Naive thymus-derived CD8-positive, alpha-beta T cell (primary cell): ENCODE measurements at regions not wholly inside any gene's neighbourhood (a gene's known extent, or its start where the extent isn't known, plus 50 kb on each side); places are given as distances from the start of the nearest gene placed in this dataset.
"Not testable (repeated sequence)": the region's sequence is repeated elsewhere in the genome, so short reads cannot be mapped to it uniquely, and the experiment has no call there.

Experiments
- ATAC-seq, 2 donors: fragments of 150-1000 bp; cut with Tn5 transposase in 1 of 2; sonication (Bioruptor Pico), chemical (Tn5 transposase) in 1 of 2; 1 replicate in 1 of 2; 2 replicates in 1 of 2; pipeline ENCODE4 v1.10.0; 2021; ENCODE audit warnings: mild to moderate bottlenecking in 2 of 2, moderate library complexity in 2 of 2
- POLR2A ChIA-PET: fragments of 350-600 bp; sonication (Branson Sonifier 250); formaldehyde crosslinking; loops from one replicate; lab custom pipeline; 2021; ENCODE audit warnings: antibody characterized with exemption; lab: Charles Lee
- DNase-seq, 10 donors: peaks; one replicate each; pipeline versions ENCODE4 v3.0.0 to v3.0.0-alpha.2; 2020 to 2022
- H3K27ac Mint-ChIP-seq, 10 donors: one replicate each; pipeline ENCODE4 v1.8.0; 2020 to 2022; ENCODE audit warnings: mild to moderate bottlenecking in 10 of 10, mixed read lengths in 10 of 10, moderate library complexity in 4 of 10, inconsistent platforms in 1 of 10
- H3K27me3 Mint-ChIP-seq, 5 donors: one replicate each; pipeline ENCODE4 v1.8.0; 2021 to 2022; ENCODE audit warnings: mixed read lengths in 5 of 5
- H3K36me3 Mint-ChIP-seq, 3 donors: one replicate each; pipeline ENCODE4 v1.8.0; 2020 to 2022; ENCODE audit warnings: mixed read lengths in 3 of 3, mild to moderate bottlenecking in 2 of 3, inconsistent platforms in 1 of 3
- H3K4me1 Mint-ChIP-seq, 4 donors: one replicate each; pipeline ENCODE4 v1.8.0; 2021 to 2022; ENCODE audit warnings: mixed read lengths in 4 of 4
- H3K4me3 Mint-ChIP-seq, 10 donors: one replicate each; pipeline ENCODE4 v1.8.0; 2020 to 2022; ENCODE audit warnings: mild to moderate bottlenecking in 10 of 10, mixed read lengths in 10 of 10, moderate library complexity in 6 of 10, inconsistent platforms in 1 of 10
- H3K9me3 Mint-ChIP-seq, 9 donors: one replicate each; pipeline ENCODE4 v1.8.0; 2020 to 2022; ENCODE audit warnings: mixed read lengths in 9 of 9, mild to moderate bottlenecking in 3 of 9, inconsistent platforms in 1 of 9, moderate library complexity in 1 of 9

- H3K36me3 Mint-ChIP-seq, result peaks cover 0 to 20% (median 7%) of the 10 kb centered on the region in 3 donors
Observed at GRCh38 chr11:23201936-23202522, 341.8 kb upstream of the CCDC179 start.

DNA sequence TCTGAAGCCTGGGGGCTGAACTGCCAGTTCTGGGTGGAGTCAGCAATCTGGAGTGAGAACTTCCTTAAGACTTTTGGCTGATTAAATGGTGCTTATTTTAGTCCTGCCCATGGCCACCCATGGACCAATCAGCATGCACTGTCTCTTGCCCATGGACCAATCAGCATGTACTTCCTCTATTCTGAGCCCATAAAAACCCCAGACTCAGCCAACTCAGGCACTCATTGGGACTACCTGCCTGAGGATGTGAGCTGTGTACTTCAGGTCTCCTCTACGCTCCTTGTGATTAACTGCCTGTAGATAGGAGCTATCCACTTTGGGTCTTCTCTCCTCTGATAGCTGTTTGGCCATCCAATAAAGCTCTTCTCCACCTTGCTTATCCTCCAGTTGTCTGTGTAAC is 342.3 kb upstream of the CCDC179 start:
- no peak overlapping the region for H3K27ac Mint-ChIP-seq
- H3K4me3 Mint-ChIP-seq, result no peak overlapping the region
- no peak for ATAC-seq
- peaks cover 0 to 31% (median 19%) of the 10 kb centered on the region in 9 donors for H3K9me3 Mint-ChIP-seq
- DNase-seq, result no peak
- H3K27me3 Mint-ChIP-seq, result no peaks in the 10 kb centered on the region
- POLR2A ChIA-PET, result no interaction called here
- peaks cover 0 to 14% (median 6%) of the 10 kb centered on the region in 3 donors for H3K36me3 Mint-ChIP-seq
- H3K4me1 Mint-ChIP-seq, result no peaks in the 10 kb centered on the region

More at GRCh38 chr11:23201936-23202522, 341.8 kb upstream of the CCDC179 start:
- H3K4me1 Mint-ChIP-seq, result no peaks in the 10 kb centered on the region
- H3K27me3 Mint-ChIP-seq, result no peaks in the 10 kb centered on the region
- no peak overlapping the region for H3K4me3 Mint-ChIP-seq
- no peak overlapping the region for H3K27ac Mint-ChIP-seq
- POLR2A ChIA-PET, result no interaction called here
- ATAC-seq, result no peak
- peaks cover 0 to 34% (median 19%) of the 10 kb centered on the region in 9 donors for H3K9me3 Mint-ChIP-seq
- DNase-seq, result no peak

DNA sequence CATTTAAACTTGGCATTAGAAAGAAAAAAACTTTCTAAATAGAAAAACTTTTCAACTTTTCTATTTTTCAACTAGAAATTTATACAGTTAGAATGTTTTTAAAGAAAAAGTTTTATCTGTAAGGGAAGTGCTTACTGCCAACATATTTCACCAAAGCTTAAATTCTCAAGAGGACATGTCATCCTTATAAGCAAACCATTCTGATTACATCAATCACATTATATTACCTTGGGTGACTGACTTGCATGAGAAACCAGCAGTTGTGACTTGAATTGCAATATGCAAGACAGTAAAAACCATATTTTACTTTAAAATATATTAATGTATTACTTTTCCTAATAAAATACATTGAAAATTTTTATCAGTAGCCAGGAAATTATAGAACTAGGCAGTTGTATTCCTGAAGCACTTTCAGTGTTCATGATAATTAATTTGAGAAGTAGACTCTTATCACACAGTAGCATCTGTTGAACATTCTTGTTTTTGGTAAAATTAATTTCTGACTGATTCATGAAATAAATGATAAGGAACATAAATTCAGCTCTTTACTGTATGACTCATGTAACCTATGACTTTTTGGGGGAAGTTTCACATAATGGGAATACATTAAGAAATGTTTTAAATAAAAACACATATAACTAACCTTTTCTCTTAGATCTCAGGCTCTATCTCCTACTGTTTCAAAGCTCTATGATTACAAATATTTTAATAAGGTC is 345.0 kb upstream of the CCDC179 start:
- POLR2A ChIA-PET, result no interaction called here
- DNase-seq (no peak), ATAC-seq (no peak)
- H3K36me3 Mint-ChIP-seq, result peaks cover 0 to 7% (median 0%) of the 10 kb centered on the region in 3 donors
- H3K9me3 Mint-ChIP-seq, result peaks cover 0 to 14% (median 8%) of the 10 kb centered on the region in 9 donors
- H3K4me3 Mint-ChIP-seq, result no peak overlapping the region
- no peaks in the 10 kb centered on the region for H3K4me1 Mint-ChIP-seq
- no peak overlapping the region for H3K27ac Mint-ChIP-seq
- H3K27me3 Mint-ChIP-seq, result no peaks in the 10 kb centered on the region

DNA sequence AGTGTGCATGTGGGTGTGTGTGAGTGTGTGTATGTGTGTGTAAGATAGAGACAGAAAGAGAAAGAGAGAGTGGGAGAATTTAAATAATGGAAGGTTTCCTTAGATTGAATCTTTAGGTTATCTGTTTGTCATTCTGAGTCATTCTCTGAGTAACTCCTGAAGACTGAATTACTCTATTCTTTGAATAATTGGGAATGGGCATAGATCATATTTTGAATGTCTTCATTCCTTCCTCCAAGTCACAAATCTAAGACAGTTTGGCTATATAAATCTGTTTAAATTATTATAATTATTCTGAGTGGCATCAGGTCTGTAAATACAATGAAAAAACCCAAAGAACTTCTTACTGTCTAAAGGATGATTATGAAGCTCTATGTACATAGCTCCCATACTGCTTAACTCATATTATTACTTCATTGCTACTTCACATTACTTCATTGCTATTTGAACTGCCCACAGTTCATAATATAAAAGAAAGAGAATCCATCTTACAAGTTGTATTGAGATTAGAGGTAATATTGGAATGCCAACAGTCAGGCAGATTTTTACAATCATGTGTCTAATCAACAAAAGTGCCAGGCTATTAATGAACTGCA is 346.6 kb upstream of the CCDC179 start:
- Mint-ChIP-seq H3K4me1 (no peaks in the 10 kb centered on the region), H3K27ac (no peak overlapping the region), H3K9me3 (peaks cover 0 to 12% (median 5%) of the 10 kb centered on the region in 9 donors), H3K4me3 (no peak overlapping the region), H3K36me3 (peaks cover 0 to 7% (median 0%) of the 10 kb centered on the region in 3 donors), H3K27me3 (no peaks in the 10 kb centered on the region)
- POLR2A ChIA-PET, result no interaction called here
- ATAC-seq (no peak), DNase-seq (no peak)

DNA sequence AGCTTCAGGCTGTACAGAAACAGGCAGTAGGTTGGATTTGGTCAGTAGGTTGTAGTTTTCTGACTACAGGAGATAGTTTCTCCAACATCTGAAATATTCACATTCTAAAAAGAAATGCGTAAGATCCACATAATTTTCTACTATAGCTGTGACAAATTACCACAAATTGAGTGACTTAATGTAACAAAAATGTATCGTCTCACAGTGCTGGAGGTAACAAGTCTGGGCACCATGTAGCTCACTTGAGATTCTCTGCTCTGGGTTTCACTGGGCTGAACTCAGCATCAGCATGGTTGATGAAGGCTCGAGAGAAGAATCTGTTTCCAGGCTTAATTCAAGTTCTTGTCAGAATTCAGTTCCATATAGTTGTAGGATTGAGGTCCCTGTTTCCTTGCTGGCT is 350.9 kb upstream of the CCDC179 start:
- POLR2A ChIA-PET, result no interaction called here
- no peak for DNase-seq
- ATAC-seq, result no peak
- H3K27ac Mint-ChIP-seq, result no peak overlapping the region
- H3K4me1 Mint-ChIP-seq, result no peaks in the 10 kb centered on the region
- H3K9me3 Mint-ChIP-seq, result peaks cover 0 to 18% (median 5%) of the 10 kb centered on the region in 9 donors
- H3K4me3 Mint-ChIP-seq, result no peak overlapping the region
- peaks cover 0 to 4% (median 2%) of the 10 kb centered on the region in 3 donors for H3K36me3 Mint-ChIP-seq
- H3K27me3 Mint-ChIP-seq, result no peaks in the 10 kb centered on the region

DNA sequence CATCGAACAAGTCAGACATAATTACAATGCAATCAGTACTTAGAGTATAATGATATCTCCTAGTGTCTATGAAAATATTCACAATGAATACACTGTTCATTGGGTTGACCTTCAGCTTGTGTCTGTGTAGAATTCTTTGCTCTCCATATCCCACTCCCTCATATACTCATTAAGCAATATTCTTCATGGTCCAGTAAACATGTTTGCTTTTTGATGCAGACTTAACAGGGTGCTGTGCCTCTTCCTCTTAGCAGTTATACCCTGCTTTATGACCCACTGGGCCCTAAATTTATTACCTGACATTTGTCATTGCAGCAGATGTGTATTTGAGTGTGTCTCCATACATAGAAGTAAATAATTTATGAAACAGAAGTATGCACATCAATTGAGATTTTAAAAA is 352.5 kb upstream of the CCDC179 start:
- Mint-ChIP-seq H3K9me3 (peaks cover 0 to 34% (median 13%) of the 10 kb centered on the region in 9 donors), H3K4me3 (no peak overlapping the region)

DNA sequence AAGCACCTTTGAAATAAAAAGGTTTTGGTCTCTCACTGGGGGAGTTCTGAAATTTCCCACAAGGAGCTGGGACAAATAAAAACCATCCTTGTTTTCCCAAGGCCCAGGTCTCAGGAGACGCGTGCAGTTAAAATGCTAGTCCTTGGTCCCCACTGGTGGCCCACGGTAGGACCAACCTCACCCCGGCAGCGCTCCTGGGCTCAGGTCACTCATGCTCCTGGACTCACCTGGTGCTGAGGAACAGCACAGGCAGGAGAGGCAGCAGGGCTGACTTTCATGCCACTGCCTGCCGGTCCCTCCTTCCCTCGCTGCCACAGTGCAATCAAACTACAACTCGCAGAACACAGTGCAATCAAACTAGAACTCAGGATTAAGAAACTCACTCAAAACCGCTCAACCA is 356.8 kb upstream of the CCDC179 start:
- Mint-ChIP-seq H3K27me3 (no peaks in the 10 kb centered on the region), H3K36me3 (peaks cover 0 to 7% (median 2%) of the 10 kb centered on the region in 3 donors), H3K27ac (no peak overlapping the region), H3K4me3 (no peak overlapping the region), H3K9me3 (peaks cover 0 to 64% (median 26%) of the 10 kb centered on the region in 9 donors), H3K4me1 (no peaks in the 10 kb centered on the region)
- POLR2A ChIA-PET, result no interaction called here
- ATAC-seq (no peak), DNase-seq (no peak)

More for the DNA sequence above, 352.5 kb upstream of the CCDC179 start:
- no peaks in the 10 kb centered on the region for H3K4me1 Mint-ChIP-seq
- no peak for ATAC-seq
- H3K27ac Mint-ChIP-seq, result no peak overlapping the region
- POLR2A ChIA-PET, result interaction anchor here (0.6 kb wide), 1 partner anchor 18 kb away, joined by 3 read pairs; no protein-coding TSS in a partner anchor
- DNase-seq, result no peak
- H3K36me3 Mint-ChIP-seq, result peaks cover 0 to 7% (median 2%) of the 10 kb centered on the region in 3 donors
- H3K27me3 Mint-ChIP-seq, result no peaks in the 10 kb centered on the region

GRCh38 chr11:23220086-23220485 is 359.8 kb upstream of the CCDC179 start:
- H3K27me3 Mint-ChIP-seq, DNase-seq, H3K4me1 Mint-ChIP-seq, POLR2A ChIA-PET, H3K36me3 Mint-ChIP-seq, H3K4me3 Mint-ChIP-seq, ATAC-seq, H3K27ac Mint-ChIP-seq: not testable (repeated sequence)
- peaks cover 0 to 76% (median 28%) of the 10 kb centered on the region in 9 donors for H3K9me3 Mint-ChIP-seq

GRCh38 chr11:23221366-23221765 is 361.1 kb upstream of the CCDC179 start:
- Mint-ChIP-seq H3K4me1 (no peaks in the 10 kb centered on the region), H3K27me3 (no peaks in the 10 kb centered on the region), H3K4me3 (no peak overlapping the region), H3K36me3 (peaks cover 0 to 3% (median 0%) of the 10 kb centered on the region in 3 donors), H3K9me3 (peaks cover 0 to 63% (median 23%) of the 10 kb centered on the region in 9 donors), H3K27ac (no peak overlapping the region)
- POLR2A ChIA-PET, result no interaction called here
- no peak for ATAC-seq
- no peak for DNase-seq

DNA sequence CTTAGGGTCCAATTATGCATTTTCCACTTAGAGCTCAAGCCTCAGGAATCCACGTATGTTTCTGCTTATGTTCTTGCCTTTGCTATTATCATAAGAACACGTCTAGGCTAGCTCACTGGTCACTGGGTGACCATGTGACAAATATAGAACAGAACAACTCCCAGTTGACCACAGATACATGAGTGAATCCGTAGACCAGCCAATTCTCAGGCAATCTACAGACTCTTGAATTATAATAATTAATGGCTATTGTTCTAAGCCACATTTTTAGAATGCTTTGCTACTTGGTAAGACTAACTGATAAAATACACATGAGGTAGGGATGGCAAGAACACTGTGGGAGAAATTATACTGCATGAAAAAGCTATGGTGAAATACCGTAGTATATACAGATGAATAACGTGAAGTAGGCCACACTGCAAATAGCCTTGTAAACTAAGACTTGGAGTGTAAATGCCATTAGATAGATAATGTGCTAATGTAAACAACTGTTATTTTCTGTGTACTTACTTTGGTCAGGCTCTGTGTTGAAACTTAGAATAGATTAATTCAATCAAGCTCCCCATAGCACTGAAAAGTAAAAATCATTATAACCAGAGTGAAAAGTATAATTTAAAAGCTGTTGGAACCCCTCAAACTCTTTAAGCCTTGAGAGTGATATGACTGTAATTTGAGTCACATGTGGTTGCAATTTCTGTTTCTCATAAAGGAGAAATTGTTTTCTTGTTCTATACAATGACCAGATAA is 366.2 kb upstream of the CCDC179 start:
- POLR2A ChIA-PET, result no interaction called here
- H3K4me3 Mint-ChIP-seq, result no peak overlapping the region
- H3K27ac Mint-ChIP-seq, result no peak overlapping the region
- no peak for DNase-seq
- no peaks in the 10 kb centered on the region for H3K27me3 Mint-ChIP-seq
- H3K9me3 Mint-ChIP-seq, result peaks cover 0 to 21% (median 12%) of the 10 kb centered on the region in 9 donors
- no peak for ATAC-seq
- no peaks in the 10 kb centered on the region for H3K36me3 Mint-ChIP-seq
- H3K4me1 Mint-ChIP-seq, result no peaks in the 10 kb centered on the region

DNA sequence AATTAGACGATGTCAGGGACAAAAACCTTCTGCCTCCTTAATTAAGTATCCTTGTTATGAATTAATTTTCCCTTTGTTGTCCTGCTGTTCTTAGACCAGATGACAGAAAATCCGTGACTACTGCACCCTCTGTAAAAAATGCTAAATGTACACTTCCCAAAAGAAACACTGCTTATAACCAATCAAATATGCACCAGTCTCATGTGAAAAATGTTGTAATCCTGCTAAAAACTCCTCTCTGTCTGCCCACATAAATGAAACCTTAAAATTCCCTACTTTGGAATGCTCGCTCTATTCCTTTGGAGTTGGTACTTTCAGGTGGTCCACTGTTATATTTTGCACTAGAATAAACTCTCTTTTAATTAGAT is 366.8 kb upstream of the CCDC179 start:
- ATAC-seq (no peak), DNase-seq (no peak)
- Mint-ChIP-seq H3K4me3 (no peak overlapping the region), H3K27ac (no peak overlapping the region), H3K27me3 (no peaks in the 10 kb centered on the region), H3K36me3 (no peaks in the 10 kb centered on the region), H3K9me3 (peaks cover 0 to 19% (median 11%) of the 10 kb centered on the region in 9 donors), H3K4me1 (no peaks in the 10 kb centered on the region)
- POLR2A ChIA-PET, result no interaction called here

- no peaks in the 10 kb centered on the region for H3K27me3 Mint-ChIP-seq
- no peaks in the 10 kb centered on the region for H3K4me1 Mint-ChIP-seq
- no peaks in the 10 kb centered on the region for H3K36me3 Mint-ChIP-seq
- DNase-seq (no peak), ATAC-seq (no peak)
- H3K9me3 Mint-ChIP-seq, result peaks cover 0 to 5% (median 2%) of the 10 kb centered on the region in 9 donors
- no peak overlapping the region for H3K4me3 Mint-ChIP-seq
- POLR2A ChIA-PET, result no interaction called here
- no peak overlapping the region for H3K27ac Mint-ChIP-seq
Observed at GRCh38 chr11:23232652-23233051, 372.4 kb upstream of the CCDC179 start.

- POLR2A ChIA-PET, result no interaction called here
- Mint-ChIP-seq H3K4me3 (no peak overlapping the region), H3K27ac (no peak overlapping the region), H3K4me1 (no peaks in the 10 kb centered on the region), H3K36me3 (no peaks in the 10 kb centered on the region), H3K9me3 (peaks cover 0 to 5% (median 2%) of the 10 kb centered on the region in 9 donors), H3K27me3 (no peaks in the 10 kb centered on the region)
- no peak for ATAC-seq
- no peak for DNase-seq
Observed at GRCh38 chr11:23233075-23233474, 372.8 kb upstream of the CCDC179 start.
